EH (cell line): ENCODE measurements at regions not wholly inside any gene's neighbourhood (a gene's known extent, or its start where the extent isn't known, plus 50 kb on each side); places are given as distances from the start of the nearest gene placed in this dataset.

Experiments used
- DNase-seq: peaks from one replicate; pipeline ENCODE4 v3.0.0-alpha.2; 2015; ENCODE audit warnings: low read depth

DNA sequence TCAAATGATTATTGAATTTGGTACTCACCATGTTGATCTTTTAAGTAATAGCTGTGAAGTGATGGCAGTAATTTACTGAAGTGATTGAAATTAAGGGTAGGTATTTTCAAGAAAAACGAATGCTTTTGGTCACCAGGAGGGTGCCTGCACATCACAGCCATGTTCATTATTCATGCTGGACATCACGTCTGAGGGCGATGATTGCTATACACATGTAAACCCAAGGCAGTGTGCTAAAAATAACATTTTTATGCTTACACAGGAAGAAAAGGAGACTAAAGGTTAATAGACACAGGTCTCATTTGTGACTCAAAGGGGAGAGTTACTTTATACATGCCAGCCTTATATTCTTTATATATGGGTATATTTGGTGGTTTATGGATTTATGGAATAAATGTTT, 1146.0 kb downstream of the NLGN4X start:
- no peak for DNase-seq

DNA sequence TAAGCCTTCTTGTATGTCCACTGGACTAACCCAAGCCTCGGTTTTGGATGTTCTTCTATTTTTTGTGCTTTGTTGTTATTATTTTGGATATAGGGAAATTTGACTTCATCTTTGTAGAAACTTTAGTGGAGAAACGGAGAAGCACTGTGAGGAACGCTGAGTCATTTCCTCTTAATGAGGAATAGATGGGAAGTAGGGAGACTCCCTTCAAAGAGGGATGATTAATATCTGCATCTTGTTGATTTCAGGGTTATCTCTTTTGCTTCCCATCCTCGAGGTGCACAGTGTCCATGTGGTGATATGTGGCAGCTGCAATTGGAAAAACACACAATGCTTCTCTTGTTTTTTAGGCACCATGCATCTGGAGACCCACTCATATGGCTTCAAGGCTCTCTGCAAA, 1147.9 kb downstream of the NLGN4X start:
- no peak for DNase-seq

DNA sequence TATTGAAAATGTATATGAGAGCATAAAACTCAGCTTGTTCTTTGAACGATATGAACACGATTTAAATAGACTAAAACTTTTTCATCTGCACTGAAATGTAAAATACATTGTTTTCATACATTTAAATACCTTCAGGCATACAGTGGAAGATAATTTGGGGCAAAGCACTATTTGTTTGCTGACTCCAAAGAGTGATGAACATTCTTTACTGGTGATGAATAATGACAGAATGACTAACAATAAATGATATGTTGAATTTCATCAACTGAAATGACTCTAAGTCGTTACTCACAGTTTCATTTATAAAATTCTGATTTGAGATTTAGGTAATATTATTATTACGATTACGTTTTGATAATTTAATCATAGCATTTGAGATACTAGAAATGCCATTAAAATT, 1160.1 kb downstream of the NLGN4X start:
- DNase-seq, result no peak

DNA sequence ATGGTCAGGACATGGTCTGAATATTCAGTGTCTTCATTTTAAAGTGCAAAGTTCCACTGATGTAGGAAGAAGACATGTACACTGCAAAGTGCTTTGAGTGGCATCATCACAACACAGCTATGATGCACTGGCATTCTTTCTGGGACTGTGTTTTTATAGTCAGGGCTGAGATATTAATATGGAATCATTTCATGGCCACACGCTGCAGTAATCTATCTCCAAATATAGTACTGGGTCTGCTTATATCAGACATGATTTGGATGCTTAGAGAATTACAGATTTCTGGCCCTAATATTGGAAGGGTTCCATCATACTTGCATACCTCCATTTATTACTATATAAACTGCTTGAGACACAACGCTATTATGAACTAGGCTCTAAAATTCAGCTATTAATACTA, 1170.9 kb downstream of the NLGN4X start:
- peak; percentile 4 for DNase-seq

DNA sequence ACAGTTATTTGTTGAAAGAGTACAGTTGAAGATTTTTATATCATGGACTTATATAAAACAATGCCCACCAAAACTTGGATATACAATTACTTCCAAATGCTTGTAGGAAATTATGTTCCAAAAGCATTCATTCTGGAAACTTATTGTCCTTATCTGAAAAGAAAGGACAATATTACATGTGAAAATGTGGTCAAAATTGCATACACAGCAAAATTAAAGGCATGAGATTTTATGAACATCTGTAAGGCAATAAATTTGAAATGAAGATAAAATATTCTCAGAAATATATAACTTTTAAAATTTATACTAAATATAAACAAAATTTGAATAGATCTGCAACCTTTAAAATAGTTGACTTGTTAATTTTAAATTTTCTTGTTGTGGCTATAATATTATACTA, 1173.8 kb downstream of the NLGN4X start:
- DNase-seq, result no peak

DNA sequence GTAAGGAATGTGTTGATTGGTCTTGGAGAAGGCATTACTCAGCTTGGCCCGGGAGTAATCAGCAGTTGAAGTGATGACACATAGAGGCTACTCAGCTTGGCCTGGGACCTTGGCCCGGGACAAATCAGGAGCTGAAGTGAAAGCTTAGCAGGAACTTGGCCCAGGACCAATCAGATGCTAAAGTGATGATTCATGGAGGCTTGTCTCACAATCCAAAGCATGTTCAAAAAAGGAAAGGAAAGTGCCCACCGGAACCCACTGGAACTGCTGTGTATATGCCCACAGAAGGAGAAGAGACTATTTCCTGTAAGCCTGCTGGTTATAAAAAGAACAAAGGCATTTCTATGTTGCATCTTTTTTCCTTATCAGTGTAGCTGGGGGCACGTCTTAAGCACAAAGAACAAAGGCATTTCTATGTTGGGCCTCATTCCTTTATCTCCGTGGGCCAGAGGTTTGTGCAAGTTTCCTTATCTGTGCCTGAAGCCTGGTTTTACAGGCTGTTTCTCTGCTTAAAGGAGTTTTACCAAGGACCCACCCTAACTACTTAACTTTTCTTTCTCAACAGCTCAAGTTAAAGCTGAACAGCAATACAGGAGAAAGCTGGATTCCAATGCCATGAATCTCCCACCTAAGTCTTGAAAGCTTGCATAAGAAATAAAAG, 1176.7 kb downstream of the NLGN4X start:
- peak; percentile 56 for DNase-seq

DNA sequence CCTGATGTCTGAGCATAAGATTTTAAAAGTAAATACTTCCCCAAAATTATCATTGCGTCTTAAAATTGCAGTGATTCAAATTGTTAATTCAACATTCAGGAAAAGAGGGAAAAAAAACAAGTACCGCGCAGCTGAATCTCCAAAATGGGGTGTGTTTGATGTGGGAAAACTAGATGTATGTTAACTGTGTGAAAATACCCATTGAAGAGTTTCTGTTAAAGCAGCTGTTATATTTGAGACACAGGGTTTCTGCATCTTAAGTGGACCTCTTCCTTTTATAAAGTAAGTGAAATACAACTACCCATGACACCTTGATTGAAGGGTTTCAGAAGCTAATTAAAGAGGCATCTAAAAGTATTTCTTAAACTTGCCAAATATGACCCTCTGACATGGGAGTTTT, 1186.1 kb downstream of the NLGN4X start:
- DNase-seq, result no peak

DNA sequence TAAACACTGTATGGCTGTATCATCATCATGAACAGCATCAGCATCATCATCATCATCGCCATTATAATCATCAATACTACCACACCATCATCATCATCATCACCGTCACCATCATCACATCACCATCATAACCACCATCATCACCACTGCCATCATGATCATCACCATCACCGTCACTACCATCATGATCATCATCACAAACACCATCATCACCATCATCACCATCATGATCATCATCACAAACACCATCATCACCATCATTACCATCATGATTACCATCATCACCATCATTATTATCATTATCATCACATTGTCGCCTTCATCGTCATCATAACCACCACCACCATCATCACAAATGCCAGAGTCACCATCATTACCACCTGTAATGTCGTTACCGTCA, 1196.9 kb downstream of the NLGN4X start:
- DNase-seq, result no peak

DNA sequence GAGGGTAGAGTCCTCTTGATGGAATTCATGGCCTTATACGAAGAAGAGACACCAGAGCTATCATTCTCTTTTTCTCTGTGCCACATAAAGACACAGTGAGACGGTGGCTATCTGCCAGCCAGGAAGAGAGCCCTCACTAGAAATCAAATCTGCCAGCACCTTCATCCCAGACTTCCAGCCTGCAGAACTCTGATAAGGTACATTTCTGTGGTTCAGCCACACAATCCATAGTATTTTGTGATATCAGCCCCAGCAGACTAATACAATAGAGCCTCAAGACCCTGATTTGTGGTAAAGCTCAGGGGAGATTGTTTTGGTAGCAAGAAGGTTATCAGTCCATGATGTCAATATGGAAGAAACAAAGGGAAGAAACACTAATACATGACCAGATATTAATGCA, 1213.2 kb downstream of the NLGN4X start:
- no peak for DNase-seq

DNA sequence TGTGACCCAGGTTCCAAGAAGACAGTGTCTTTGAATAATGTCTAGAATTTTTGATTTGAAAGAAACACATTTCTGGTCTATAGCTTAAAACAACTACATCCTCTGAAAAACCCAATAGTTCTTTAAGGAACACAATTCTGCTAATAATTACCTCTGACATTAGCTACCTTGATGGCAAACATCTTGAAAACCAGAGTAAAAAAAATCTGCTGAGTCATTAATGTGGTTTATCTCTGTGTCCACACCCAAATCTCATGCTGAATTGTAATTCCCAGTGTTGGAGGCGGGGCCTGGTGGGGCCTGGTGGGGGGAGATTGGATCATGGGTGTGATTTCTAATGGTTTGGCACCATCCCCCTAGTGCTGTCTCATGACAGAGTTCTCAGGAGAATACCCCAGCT, 1233.8 kb downstream of the NLGN4X start:
- DNase-seq, result no peak

DNA sequence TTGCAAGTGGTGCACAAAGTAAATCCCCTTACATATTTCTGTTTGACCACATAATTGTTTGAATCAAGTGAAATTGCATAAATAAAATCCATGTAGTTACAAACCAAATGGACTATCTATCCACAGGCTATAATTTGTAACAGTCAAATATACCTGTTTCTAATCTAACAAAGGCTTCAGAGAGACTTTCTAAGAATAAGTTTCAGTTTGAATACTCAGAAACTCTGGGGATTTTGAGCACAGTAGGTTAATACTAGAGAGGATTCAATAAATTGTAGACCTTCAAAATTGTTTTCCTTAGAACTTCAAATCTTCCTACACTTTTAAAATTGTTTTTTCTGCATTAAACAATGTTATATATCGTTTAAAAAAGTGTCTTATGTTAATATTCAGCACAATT, 1250.1 kb downstream of the NLGN4X start:
- no peak for DNase-seq

DNA sequence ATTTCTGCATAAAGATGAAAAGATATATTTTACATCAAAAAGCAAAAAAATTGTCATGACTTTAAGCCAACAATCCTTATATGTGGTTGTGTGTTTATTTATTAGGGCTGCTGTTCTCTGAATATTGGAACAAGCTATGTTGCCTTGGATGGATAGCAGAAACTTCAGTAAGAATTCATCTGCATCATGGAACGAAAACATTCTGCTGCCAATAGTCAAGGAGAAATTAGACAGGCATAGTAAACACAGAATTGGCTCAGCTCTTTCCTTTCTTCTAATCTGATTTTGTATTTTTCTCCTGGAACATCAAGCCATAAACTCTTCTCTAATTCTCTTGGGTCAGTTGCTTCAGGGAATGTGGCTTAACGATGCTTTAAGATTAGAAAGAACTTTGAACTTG, 1257.0 kb downstream of the NLGN4X start:
- DNase-seq, result no peak

DNA sequence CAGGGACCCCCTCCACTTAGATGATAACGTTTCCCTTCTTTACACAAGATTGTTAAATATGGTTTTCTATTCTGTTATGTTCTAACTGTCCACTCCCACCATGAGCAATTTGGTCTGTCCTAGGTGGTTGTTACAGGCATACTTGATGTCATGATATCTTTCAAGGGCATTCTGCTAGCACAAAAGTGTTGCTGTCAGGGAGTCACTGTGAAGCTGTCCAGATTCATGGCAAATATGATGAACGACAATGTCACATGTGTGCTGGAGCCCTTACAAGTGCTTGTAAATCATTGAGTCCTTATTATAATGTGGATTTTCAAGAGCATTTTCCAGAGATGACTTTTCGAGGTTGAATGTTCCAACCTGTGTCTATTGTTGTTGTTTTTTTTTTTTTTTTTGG, 1250.7 kb upstream of the PRKX start:
- DNase-seq, result no peak

DNA sequence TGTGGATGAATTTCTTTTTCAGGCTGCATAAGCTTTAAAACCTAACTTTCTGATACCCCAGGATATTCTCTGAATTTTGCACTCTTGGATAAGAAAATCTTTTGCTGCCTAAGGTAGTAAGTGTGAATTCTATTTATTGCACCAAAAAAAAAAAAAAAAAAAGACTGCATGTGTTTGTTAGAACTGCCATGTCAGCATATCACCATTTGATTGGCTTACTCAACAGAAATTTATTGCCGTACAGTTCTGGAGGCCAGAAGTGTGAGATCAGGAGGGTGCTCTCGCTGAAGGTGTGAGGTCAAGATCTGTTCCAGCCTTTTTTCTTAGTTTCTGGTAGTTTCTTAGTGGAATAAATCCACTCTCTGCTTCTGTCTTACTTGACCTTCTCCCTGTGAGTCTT, 1250.0 kb upstream of the PRKX start:
- no peak for DNase-seq

DNA sequence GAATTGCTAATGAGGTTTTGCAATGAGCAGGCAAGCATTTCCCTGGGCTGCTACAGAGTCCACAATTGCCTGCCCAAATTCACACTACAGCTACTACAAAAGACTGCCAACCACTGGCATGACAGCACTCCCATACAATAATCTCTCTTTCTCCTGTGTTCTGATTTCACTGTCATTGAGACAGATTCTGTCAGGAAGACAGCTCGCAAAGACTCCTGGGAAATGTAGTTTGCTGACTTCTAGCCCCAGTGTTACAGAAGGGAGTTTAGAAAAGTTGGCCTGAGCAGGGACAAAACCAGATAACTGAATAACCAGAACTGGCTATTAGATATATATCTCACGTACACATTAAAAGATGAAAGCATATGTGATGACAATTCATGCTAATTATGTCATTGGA, 1231.3 kb upstream of the PRKX start:
- no peak for DNase-seq

DNA sequence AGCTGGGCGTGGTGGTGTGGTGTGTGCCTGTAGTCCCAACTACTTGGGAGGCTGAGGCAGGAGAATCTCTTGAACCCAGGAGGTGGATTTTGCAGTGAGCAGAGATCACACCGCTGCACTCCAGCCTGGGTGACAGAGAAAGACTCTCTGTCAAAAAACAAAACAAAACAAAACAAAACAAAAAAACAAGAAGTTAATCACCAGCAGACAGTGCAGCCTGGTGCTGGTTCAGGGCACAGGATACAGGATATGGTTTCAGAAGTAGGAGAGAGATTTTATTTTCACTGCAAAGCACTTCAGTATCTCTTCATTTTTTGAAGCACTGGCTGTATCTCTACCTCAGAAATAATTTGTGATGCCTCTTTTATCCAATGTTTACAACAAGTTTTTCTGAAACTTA, 1222.9 kb upstream of the PRKX start:
- no peak for DNase-seq

DNA sequence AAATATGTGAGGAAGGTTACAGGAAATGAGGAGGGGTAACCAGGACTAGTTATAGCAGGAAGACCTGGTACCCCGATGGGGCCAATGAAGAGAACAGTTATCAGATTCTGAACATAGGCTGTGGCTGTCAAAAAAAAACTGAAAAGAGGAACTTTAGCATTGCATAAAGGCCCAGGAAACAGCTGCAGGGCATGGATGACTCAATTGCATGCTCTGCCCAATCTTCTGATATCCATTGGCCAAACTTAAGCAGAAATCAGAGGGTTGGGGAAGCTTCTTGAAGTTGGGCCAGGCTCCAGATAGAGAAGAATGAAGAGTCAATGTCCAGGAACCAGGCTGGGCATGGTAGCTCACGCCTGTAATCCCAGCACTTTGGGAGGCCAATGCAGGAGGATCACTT, 1222.4 kb upstream of the PRKX start:
- no peak for DNase-seq

DNA sequence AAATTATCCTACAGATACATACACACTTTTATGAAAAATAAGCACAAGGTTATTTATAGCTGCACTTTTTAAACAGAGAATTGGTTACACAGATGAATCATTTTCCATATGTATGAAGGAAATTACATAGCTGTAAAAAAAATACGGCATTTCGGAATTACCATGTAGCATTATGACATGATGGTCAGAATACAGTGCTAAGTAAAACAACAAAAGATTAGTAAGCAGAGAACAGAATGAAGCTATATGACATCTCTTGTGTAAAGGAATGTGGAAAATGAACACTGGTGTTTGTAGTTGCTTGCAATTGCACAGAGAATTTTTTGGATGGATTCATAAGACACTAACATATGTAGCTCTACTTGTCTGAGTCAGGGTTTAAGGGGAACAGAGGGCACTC, 1222.0 kb upstream of the PRKX start:
- DNase-seq, result no peak

DNA sequence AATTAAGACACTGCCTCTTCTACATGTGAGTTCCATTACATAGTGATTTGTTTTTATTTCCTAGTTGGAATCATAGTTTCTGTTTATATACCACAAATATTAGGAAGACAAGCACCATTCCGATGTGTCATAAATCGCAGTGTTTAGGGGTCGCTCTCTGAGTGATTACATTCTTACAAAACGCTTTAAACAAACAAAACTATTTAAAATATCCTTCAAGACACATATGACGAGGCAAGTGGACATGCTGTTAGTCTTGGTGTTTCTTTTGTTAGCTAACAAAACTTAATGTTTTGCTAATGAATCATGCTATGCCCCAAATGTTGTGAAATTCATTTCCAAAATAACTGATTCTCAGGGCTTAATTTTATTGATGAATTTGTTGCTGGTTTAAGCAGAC, 1219.3 kb upstream of the PRKX start:
- DNase-seq, result no peak

DNA sequence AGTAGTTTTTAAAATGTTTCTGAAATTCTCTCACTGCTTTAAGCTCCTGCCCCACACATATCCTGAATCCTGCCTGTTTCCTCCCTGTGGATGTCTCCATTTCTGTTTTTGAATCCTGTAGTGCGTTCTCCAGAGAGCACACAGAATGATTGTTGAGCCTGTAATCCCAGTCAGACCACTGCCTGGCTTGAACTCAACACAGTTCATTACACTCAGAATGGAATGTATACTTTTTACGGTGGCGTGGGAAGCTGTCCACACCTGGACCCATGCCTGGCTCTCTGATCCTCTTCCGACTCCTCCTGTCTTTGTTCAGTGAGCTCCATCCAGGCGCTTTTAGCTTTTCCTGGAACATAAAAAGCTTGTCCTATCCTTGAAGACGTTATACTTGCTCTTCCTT, 1217.0 kb upstream of the PRKX start:
- no peak for DNase-seq

DNA sequence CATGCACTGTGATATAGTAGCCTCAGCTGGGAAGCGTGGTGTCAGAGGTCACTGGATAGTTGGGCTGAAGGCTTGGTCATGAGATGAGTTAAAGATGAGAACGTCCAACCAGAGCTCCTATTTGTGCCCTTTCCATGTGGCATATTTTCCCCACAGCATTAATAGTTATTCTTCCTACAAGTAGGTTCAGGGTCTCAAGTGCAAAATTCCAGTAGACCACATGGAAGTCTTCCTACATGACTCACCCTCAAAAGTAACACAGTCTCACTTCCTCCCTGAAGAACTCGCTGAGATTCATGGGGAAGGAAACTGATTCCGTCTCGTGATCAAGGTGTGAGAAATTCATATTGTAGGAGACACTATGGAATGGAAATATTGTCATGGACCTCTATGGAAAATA, 1212.5 kb upstream of the PRKX start:
- DNase-seq, result no peak

DNA sequence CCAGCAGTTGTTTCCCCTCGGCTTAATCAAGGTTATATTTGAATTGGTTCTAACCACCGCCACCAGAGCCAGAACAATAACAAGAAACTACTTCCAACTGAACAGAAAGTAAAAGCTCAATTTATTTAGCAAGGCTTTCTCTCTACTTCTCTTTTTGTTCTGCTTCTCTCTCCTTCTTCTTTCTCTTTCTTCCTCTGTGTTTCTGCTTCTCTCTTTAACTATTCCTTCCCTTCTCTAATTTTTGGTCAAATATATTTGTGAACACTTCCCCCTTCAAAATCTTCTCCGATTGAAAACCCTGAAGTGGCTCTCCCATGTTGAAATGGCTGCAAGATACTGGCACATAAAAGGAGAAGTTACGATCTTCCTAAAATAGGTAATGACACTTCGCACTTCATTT, 1195.9 kb upstream of the PRKX start:
- no peak for DNase-seq

DNA sequence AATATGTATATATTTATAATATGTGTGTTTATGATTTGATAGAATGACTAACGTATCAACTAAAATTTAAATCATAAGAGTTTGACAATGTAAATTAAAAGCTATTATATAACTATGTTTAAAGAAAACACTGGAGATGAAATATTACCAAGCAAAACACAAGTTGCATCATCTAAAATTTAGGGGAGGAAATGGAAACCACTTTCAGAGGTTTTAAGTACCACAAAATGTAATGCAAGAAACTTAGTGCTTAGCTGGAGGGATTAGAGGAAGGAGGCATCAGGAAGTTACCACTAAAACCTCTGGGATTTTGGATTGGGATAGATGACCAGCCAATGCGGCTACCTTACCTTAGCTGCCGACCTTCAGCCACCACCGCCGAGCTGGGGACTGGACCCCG, 1192.1 kb upstream of the PRKX start:
- no peak for DNase-seq

DNA sequence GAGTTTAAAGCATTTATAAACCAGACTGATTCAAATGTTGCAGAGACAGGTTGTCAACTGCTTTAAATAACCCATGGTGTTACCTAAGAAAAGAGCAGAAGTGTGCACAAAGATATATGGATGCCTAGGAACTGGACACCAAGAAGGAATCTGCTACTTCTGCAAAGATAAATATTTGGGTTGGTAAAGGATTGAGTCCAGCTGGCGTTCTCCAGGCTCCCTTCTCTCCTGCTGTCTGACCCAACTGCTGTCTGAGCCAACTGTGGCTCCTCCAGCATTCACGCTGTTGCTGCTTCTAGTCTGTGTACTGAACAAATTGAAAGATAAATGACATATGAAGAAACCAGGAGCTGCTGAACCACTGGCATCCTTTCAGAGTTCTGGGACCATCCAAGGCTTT, 1167.8 kb upstream of the PRKX start:
- no peak for DNase-seq

DNA sequence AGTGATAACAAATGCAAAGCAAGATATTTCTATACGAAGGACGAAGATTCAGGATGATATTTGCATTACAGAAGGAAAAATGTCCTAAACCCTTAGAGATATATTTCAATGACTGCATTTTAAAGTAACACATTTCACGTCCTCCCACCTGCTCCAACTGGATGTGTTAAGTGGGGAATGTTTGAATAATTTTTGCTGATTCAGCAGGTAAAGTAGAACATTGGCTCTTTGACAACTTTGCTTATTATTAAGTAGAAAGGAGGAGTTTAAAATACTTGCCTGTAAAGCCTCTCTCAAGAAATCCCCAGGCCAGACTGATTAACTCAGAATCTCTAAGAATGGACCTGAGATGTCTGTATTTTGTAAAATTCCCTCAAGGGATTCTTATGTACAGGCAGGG, 1165.2 kb upstream of the PRKX start:
- DNase-seq, result no peak
